ENCODE measurements at regions not wholly inside any gene's neighbourhood (a gene's known extent, or its start where the extent isn't known, plus 50 kb on each side); places are given as distances from the start of the nearest gene placed in this dataset.

DNA sequence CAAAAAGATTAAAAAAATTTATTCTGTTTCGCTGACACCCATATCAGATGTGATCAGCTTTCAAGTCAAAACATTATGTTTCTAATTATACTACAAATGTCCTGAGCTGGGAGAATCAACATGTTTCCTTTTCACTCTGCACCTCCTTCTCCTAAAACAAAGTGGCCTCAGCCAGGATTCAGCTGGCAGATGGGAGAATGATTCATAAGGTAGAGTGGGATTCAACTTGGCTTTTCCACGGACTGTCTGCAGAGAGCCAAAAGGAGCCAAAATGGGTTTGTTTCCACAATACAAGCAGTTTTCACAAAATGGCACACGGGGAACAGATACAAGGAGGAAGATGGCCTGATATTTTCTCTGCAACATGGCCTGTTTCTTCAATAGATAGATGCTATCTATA lies 376.5 kb upstream of the PRKCQ start:
- Mint-ChIP-seq H3K27me3 (ENCODE audit: insufficient read depth, unreplicated experiment) (peaks cover 10% of the 10 kb centered on the region), H3K4me1 (ENCODE audit: low read depth, unreplicated experiment) (no peaks in the 10 kb centered on the region), H3K4me3 (ENCODE audit: unreplicated experiment) (no peak overlapping the region), H3K27ac (ENCODE audit: unreplicated experiment) (no peak overlapping the region), H3K36me3 (ENCODE audit: insufficient read depth, unreplicated experiment) (no peaks in the 10 kb centered on the region), H3K9me3 (ENCODE audit: unreplicated experiment) (no peaks in the 10 kb centered on the region)
- intact Hi-C loops (cut with micrococcal nuclease; ENCODE audit: unreplicated experiment), result no loop called here
- Histone ChIP-seq H3K9me3 (peaks cover 9% of the 10 kb centered on the region; the same call in 1 of the 2 replicates), H3K4me1 (no peaks in the 10 kb centered on the region), H3K27me3 (replicated peaks; ENCODE audit: control insufficient read depth, insufficient read depth, low read length) (no peaks in the 10 kb centered on the region; the same call in 1 of the 2 replicates), H3K36me3 (ENCODE audit: control insufficient read depth, insufficient read depth, low read length) (no peaks in the 10 kb centered on the region), H3K4me3 (ENCODE audit: low read depth, low read length) (no peak overlapping the region)
- TF ChIP-seq, protein P1, sequence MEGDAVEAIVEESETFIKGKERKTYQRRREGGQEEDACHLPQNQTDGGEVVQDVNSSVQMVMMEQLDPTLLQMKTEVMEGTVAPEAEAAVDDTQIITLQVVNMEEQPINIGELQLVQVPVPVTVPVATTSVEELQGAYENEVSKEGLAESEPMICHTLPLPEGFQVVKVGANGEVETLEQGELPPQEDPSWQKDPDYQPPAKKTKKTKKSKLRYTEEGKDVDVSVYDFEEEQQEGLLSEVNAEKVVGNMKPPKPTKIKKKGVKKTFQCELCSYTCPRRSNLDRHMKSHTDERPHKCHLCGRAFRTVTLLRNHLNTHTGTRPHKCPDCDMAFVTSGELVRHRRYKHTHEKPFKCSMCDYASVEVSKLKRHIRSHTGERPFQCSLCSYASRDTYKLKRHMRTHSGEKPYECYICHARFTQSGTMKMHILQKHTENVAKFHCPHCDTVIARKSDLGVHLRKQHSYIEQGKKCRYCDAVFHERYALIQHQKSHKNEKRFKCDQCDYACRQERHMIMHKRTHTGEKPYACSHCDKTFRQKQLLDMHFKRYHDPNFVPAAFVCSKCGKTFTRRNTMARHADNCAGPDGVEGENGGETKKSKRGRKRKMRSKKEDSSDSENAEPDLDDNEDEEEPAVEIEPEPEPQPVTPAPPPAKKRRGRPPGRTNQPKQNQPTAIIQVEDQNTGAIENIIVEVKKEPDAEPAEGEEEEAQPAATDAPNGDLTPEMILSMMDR (IDR thresholded peaks at IDR 0.05; ENCODE audit: insufficient read depth in 1 of 2, low read depth in 1 of 2, low read length in 1 of 2, severe bottlenecking in 1 of 2, unreplicated experiment in 1 of 2), result no peak
- CTCF ChIA-PET, result no interaction called here
- no TSS peak for BruUV-seq (replicated peaks)
- no peak for DNase-seq
- POLR2A ChIA-PET, result no interaction called here

DNA sequence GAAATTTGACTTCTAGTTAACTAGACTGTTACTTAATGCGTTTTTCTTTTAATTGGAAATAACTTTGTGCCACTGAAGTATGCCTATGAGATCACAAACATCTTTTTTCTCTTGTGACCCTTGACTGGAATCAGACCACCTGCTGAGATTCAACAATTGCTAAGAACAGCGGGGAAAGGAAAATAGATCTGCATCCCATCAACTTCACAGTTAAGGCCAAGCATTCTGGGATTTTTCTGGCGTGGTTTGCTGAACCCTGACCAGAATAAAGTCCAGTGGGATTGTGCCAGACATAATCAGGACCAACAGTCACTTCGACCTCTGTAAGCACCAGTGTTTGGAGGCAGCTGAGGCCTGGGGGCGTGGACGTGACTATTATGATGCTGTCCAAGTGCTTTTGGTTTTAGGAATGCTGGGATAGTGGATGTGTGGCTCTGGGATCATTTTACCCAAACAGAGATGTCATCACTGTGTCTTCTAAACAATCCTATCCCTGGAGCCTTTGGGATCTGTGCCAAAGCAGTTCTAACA lies 373.3 kb upstream of the PRKCQ start:
- no peaks in the 10 kb centered on the region for H3K4me1 Mint-ChIP-seq (ENCODE audit: low read depth, unreplicated experiment)
- intact Hi-C loops (cut with micrococcal nuclease; ENCODE audit: unreplicated experiment), result no loop called here
- TF ChIP-seq, protein P1 (IDR thresholded peaks at IDR 0.05; ENCODE audit: insufficient read depth in 1 of 2, low read depth in 1 of 2, low read length in 1 of 2, severe bottlenecking in 1 of 2, unreplicated experiment in 1 of 2), result no peak
- H3K9me3 Mint-ChIP-seq (ENCODE audit: unreplicated experiment), result no peaks in the 10 kb centered on the region
- no peak overlapping the region for H3K27ac Mint-ChIP-seq (ENCODE audit: unreplicated experiment)
- DNase-seq, result no peak
- CTCF ChIA-PET, result no interaction called here
- Histone ChIP-seq H3K36me3 (ENCODE audit: control insufficient read depth, insufficient read depth, low read length) (no peaks in the 10 kb centered on the region), H3K4me1 (no peaks in the 10 kb centered on the region), H3K9me3 (peaks cover 3% of the 10 kb centered on the region; the same call in 1 of the 2 replicates), H3K27me3 (replicated peaks; ENCODE audit: control insufficient read depth, insufficient read depth, low read length) (no peaks in the 10 kb centered on the region; the same call in 1 of the 2 replicates), H3K4me3 (ENCODE audit: low read depth, low read length) (no peak overlapping the region)
- peaks cover 5% of the 10 kb centered on the region for H3K27me3 Mint-ChIP-seq (ENCODE audit: insufficient read depth, unreplicated experiment)
- no peak overlapping the region for H3K4me3 Mint-ChIP-seq (ENCODE audit: unreplicated experiment)
- no peaks in the 10 kb centered on the region for H3K36me3 Mint-ChIP-seq (ENCODE audit: insufficient read depth, unreplicated experiment)
- POLR2A ChIA-PET, result no interaction called here
- BruUV-seq (replicated peaks), result no TSS peak

DNA sequence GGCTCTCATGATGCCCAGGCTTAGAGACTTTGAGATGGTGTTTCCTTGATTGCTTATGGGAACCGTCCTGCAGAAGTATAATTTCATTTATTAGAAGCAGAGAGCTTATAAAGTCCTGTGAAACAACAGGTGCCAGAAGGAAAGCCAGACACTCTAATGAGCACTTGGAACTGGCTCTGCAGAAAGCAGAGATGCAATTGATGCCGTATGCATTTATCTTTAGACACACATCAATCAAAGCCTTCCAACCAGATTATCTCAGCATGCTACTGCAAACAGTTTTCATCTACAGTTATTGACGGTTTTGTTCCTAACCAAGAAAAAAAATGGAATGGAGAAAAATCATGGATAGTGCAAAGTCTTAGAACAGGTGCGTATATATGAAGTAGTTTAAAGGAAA lies 371.7 kb upstream of the PRKCQ start:
- intact Hi-C loops (cut with micrococcal nuclease; ENCODE audit: unreplicated experiment), result no loop called here
- H3K27me3 ChIP-seq (replicated peaks; ENCODE audit: control insufficient read depth, insufficient read depth, low read length), result no peaks in the 10 kb centered on the region; the same call in 1 of the 2 replicates
- H3K4me3 ChIP-seq (ENCODE audit: low read depth, low read length), result no peak overlapping the region
- no peaks in the 10 kb centered on the region for H3K36me3 ChIP-seq (ENCODE audit: control insufficient read depth, insufficient read depth, low read length)
- no peak overlapping the region for H3K4me3 Mint-ChIP-seq (ENCODE audit: unreplicated experiment)
- H3K9me3 ChIP-seq, result peaks cover 3% of the 10 kb centered on the region; the same call in 1 of the 2 replicates
- POLR2A ChIA-PET, result no interaction called here
- H3K4me1 Mint-ChIP-seq (ENCODE audit: low read depth, unreplicated experiment), result no peaks in the 10 kb centered on the region
- H3K27ac Mint-ChIP-seq (ENCODE audit: unreplicated experiment), result no peak overlapping the region
- no peaks in the 10 kb centered on the region for H3K9me3 Mint-ChIP-seq (ENCODE audit: unreplicated experiment)
- peaks cover 4% of the 10 kb centered on the region for H3K27me3 Mint-ChIP-seq (ENCODE audit: insufficient read depth, unreplicated experiment)
- no TSS peak for BruUV-seq (replicated peaks)
- no peak for DNase-seq
- H3K4me1 ChIP-seq, result no peaks in the 10 kb centered on the region
- no peaks in the 10 kb centered on the region for H3K36me3 Mint-ChIP-seq (ENCODE audit: insufficient read depth, unreplicated experiment)
- TF ChIP-seq, protein P1 (IDR thresholded peaks at IDR 0.05; ENCODE audit: insufficient read depth in 1 of 2, low read depth in 1 of 2, low read length in 1 of 2, severe bottlenecking in 1 of 2, unreplicated experiment in 1 of 2), result no peak
- CTCF ChIA-PET, result no interaction called here
